HepG2 (cell line): ENCODE measurements at regions not wholly inside any gene's neighbourhood (a gene's known extent, or its start where the extent isn't known, plus 50 kb on each side); places are given as distances from the start of the nearest gene placed in this dataset.

Experiments
- ATAC-seq: fragments of 200-7000 bp; cut with Tn5 transposase; 3 replicates; pipeline ENCODE4 v1.9.1; 2020; ENCODE audit warnings: mild to moderate bottlenecking, moderate library complexity
- BruUV-seq: library from RNA; stranded (reverse); fragments of 400-500 nt; replicated peaks from 2 replicates; lab custom pipeline; 2021; lab: Mats Ljungman, UMichigan
- CTCF ChIA-PET: fragments of 300-600 bp; formaldehyde crosslinking; extraction: SDS; loops from one replicate; lab custom pipeline; 2021; ENCODE audit warnings: low total read pairs, inconsistent platforms, low intra/inter-chr PET ratio; lab: Yijun Ruan, JAX
- POLR2A ChIA-PET: fragments of 350-600 bp; sonication (Branson Sonifier 250); formaldehyde crosslinking; loops from one replicate; lab custom pipeline; 2020; ENCODE audit warnings: antibody characterized with exemption, inconsistent platforms; lab: Yijun Ruan, JAX
- DNase-seq: peaks from one replicate; pipeline ENCODE4 v3.0.0-alpha.2; 2015; ENCODE audit warnings: low spot score
- FAIRE-seq: peaks from 3 replicates; lab custom pipeline; 2011; peaks lifted over from hg19 to GRCh38; lab: Jason Lieb, UNC
- H2AFZ ChIP-seq: one replicate; pipeline ENCODE4 v1.6.1; 2011; ENCODE audit warnings: low read length, inconsistent platforms
- H3K27ac ChIP-seq: fragments of 300-600 bp; 3 replicates; pipeline ENCODE4 v1.8.0; 2011; ENCODE audit warnings: mixed run types, mild to moderate bottlenecking, mixed read lengths, low read length, inconsistent platforms; ENCODE audit not compliant: insufficient read depth; ENCODE audit errors: extremely low read length
- H3K27me3 ChIP-seq, 2 experiments: fragments of 200-600 bp in 1 of 2; 2 replicates in 1 of 2; 3 replicates in 1 of 2; pipeline versions ENCODE4 v1.6.0 to v1.8.0; 2011; ENCODE audit warnings: low read length in 2 of 2, mild to moderate bottlenecking in 2 of 2, moderate library complexity in 2 of 2, inconsistent platforms in 1 of 2; ENCODE audit not compliant: insufficient read depth in 2 of 2, control insufficient read depth in 1 of 2
- H3K36me3 ChIP-seq, 2 experiments: fragments of 200-600 bp in 1 of 2; replicated peaks in 1 of 2; 2 replicates in 1 of 2; 3 replicates in 1 of 2; pipeline versions ENCODE4 v1.5.1 to v1.8.0; 2011; ENCODE audit warnings: low read length in 2 of 2, inconsistent platforms in 1 of 2; ENCODE audit not compliant: insufficient read depth in 2 of 2, control insufficient read depth in 1 of 2
- H3K4me1 ChIP-seq: 2 replicates; pipeline ENCODE4 v1.5.1; 2012; ENCODE audit warnings: low read length, inconsistent platforms; ENCODE audit not compliant: insufficient read depth
- H3K4me2 ChIP-seq: 2 replicates; pipeline ENCODE4 v1.6.0; 2011; ENCODE audit warnings: low read depth, low read length, inconsistent platforms
- H3K4me3 ChIP-seq, 3 experiments: fragments of 200-600 bp in 1 of 3; sonication (generic), shearing (Covaris generic) in 1 of 3; replicated peaks in 1 of 3; 2 replicates each; pipeline ENCODE4 v1.5.1; 2011 to 2016; ENCODE audit warnings: low read length in 3 of 3, inconsistent platforms in 2 of 3, low read depth in 2 of 3, mild to moderate bottlenecking in 2 of 3, control low read depth in 1 of 3, mixed read lengths in 1 of 3; ENCODE audit not compliant: insufficient read depth in 1 of 3
- H3K79me2 ChIP-seq: one replicate; pipeline ENCODE4 v1.6.1; 2011; ENCODE audit warnings: low read length, inconsistent platforms; ENCODE audit not compliant: insufficient read depth
- H3K9ac ChIP-seq: 2 replicates; pipeline ENCODE4 v1.6.0; 2011; ENCODE audit warnings: mild to moderate bottlenecking, low read depth, low read length, inconsistent platforms; ENCODE audit not compliant: insufficient read depth
- H3K9me3 ChIP-seq: 2 replicates; pipeline ENCODE4 v1.5.1; 2012; ENCODE audit warnings: mild to moderate bottlenecking, low read length
- H4K20me1 ChIP-seq: 2 replicates; pipeline ENCODE4 v1.6.0; 2011; ENCODE audit warnings: inconsistent platforms, mild to moderate bottlenecking, low read length, moderate library complexity; ENCODE audit not compliant: insufficient read depth
- AGO2 ChIP-seq: fragments of 200-400 bp; formaldehyde crosslinking; optimal IDR thresholded peaks from 2 replicates; pipeline ENCODE3; 2017; ENCODE audit warnings: mild to moderate bottlenecking, low read depth, low read length, moderate library complexity
- CHCHD3 ChIP-seq: sonication (generic); formaldehyde crosslinking; IDR thresholded peaks from 2 replicates; pipeline ENCODE4 v1.8.0; 2022; ENCODE audit warnings: mild to moderate bottlenecking, missing genetic modification reagents, moderate library complexity
- EZH2 ChIP-seq: conservative IDR thresholded peaks from 2 replicates; pipeline ENCODE4 v1.6.1; 2012; ENCODE audit warnings: mild to moderate bottlenecking, low read depth, low read length, moderate library complexity
- KDM2A ChIP-seq: sonication (generic); formaldehyde crosslinking; IDR thresholded peaks from 2 replicates; pipeline ENCODE4 v1.4.0; 2020; ENCODE audit warnings: low read depth, missing genetic modification reagents, borderline replicate concordance
- PITX1 ChIP-seq: sonication (generic); formaldehyde crosslinking; IDR thresholded peaks from 2 replicates; pipeline ENCODE4 v1.5.1; 2020; ENCODE audit warnings: mild to moderate bottlenecking, missing genetic modification reagents
- SIN3B ChIP-seq: fragments of 150-350 bp; IDR thresholded peaks from 2 replicates; pipeline ENCODE4 v1.6.1; 2014; ENCODE audit warnings: low read length
- SSRP1 ChIP-seq: IDR thresholded peaks from 2 replicates; pipeline ENCODE4 v1.6.1; 2016; ENCODE audit warnings: control low read depth
- TGIF2 ChIP-seq: IDR thresholded peaks from 2 replicates; pipeline ENCODE4 v1.6.1; 2016; ENCODE audit warnings: control low read depth, missing compliant biosample characterization
- ZBTB25 ChIP-seq: IDR thresholded peaks from 2 replicates; pipeline ENCODE4 v1.6.1; 2018; ENCODE audit warnings: missing genetic modification reagents
- ZBTB39 ChIP-seq: sonication (generic); formaldehyde crosslinking; IDR thresholded peaks from 2 replicates; pipeline ENCODE4 v1.5.0; 2020; ENCODE audit warnings: missing genetic modification reagents
- ZBTB49 ChIP-seq: sonication (generic); formaldehyde crosslinking; IDR thresholded peaks from 2 replicates; pipeline ENCODE4 v1.4.0; 2020; ENCODE audit warnings: missing genetic modification reagents, borderline replicate concordance
- ZBTB8A ChIP-seq: sonication (generic); formaldehyde crosslinking; IDR thresholded peaks from 2 replicates; pipeline ENCODE4 v1.4.0; 2020; ENCODE audit warnings: mild to moderate bottlenecking, low read depth, missing genetic modification reagents, borderline replicate concordance
- ZNF205 ChIP-seq: IDR thresholded peaks from 2 replicates; pipeline ENCODE4 v1.6.1; 2018; ENCODE audit warnings: missing biosample characterization, missing genetic modification reagents
- ZNF414 ChIP-seq: sonication (generic); formaldehyde crosslinking; IDR thresholded peaks from 2 replicates; pipeline ENCODE4 v1.5.0; 2020; ENCODE audit warnings: missing genetic modification reagents
- ZNF451 ChIP-seq: sonication (generic); formaldehyde crosslinking; IDR thresholded peaks from 2 replicates; pipeline ENCODE4 v1.5.0; 2020; ENCODE audit warnings: mild to moderate bottlenecking, missing genetic modification reagents
- ZNF512B ChIP-seq: sonication (generic); formaldehyde crosslinking; IDR thresholded peaks from 2 replicates; pipeline ENCODE4 v1.5.1; 2020; ENCODE audit warnings: missing genetic modification reagents, mild to moderate bottlenecking, borderline replicate concordance
- WGBS: methylation state at CpG from one replicate; pipeline ENCODE4 v1.1.6; 2017; ENCODE audit warnings: low lambda C conversion rate; 5-methylcytosine and 5-hydroxymethylcytosine counted together
- in situ Hi-C: cut with HindIII; loops from 2 replicates; pipeline ENCODE4 v1.10.0; 2017; ENCODE audit warnings: low pct_unique_long_range_greater_than_20kb; ENCODE audit not compliant: extremely low pct_ligation_motif_present
- intact Hi-C: fragments of 100-400 bp; cut with micrococcal nuclease; formaldehyde crosslinking; loops from one replicate; pipeline ENCODE4 v1.10.0; 2022; ENCODE audit not compliant: unreplicated experiment

- no peak overlapping the region for H2AFZ ChIP-seq
- H3K9ac ChIP-seq, result no peak overlapping the region
- H3K36me3 ChIP-seq, result no peaks in the 10 kb centered on the region
- no peak for TF ChIP-seq ZNF451 (CRISPR knock-in tag)
- no peak for TF ChIP-seq AGO2
- TF ChIP-seq SIN3B, result no peak
- TF ChIP-seq KDM2A, result no peak
- no peak for TF ChIP-seq CHCHD3 (CRISPR knock-in tag)
- no peak for TF ChIP-seq SSRP1 (CRISPR knock-in tag)
- TF ChIP-seq TGIF2, result no peak
- TF ChIP-seq ZNF205 (CRISPR knock-in tag), result no peak
- no peak for TF ChIP-seq ZNF512B (CRISPR knock-in tag)
- no peak for TF ChIP-seq EZH2
- TF ChIP-seq ZBTB25 (CRISPR knock-in tag), result no peak
- no peak for TF ChIP-seq ZBTB49 (CRISPR knock-in tag)
- TF ChIP-seq ZBTB39 (CRISPR knock-in tag), result no peak
- no peak for TF ChIP-seq ZBTB8A (CRISPR knock-in tag)
- TF ChIP-seq PITX1, result no peak
- TF ChIP-seq ZNF414, result no peak
- TF ChIP-seq, all 625 proteins: peak for 0
- Histone ChIP-seq H3K4me1 (no peaks in the 10 kb centered on the region), H3K27ac (no peak overlapping the region), H3K4me2 (no peak overlapping the region), H3K79me2 (no peaks in the 10 kb centered on the region), H3K27me3 (no peaks in the 10 kb centered on the region), H3K4me3 (no peak overlapping the region), H3K9me3 (no peaks in the 10 kb centered on the region), H4K20me1 (no peaks in the 10 kb centered on the region)
- no TSS peak for BruUV-seq
- WGBS, result 2% methylated on average over 3 of the region's 6 CpGs
- ChIA-PET POLR2A (no interaction called here), CTCF (no interaction called here)
- intact Hi-C loops (no loop called here), in situ Hi-C loops (no loop called here)
- FAIRE-seq, result no peak
- no peak for DNase-seq
- no peak for ATAC-seq
Measured at GRCh38 chr7:21172800-21173199, 255.1 kb upstream of the SP4 start.
